ENCODE measurements at regions not wholly inside any gene's neighbourhood (a gene's known extent, or its start where the extent isn't known, plus 50 kb on each side); places are given as distances from the start of the nearest gene placed in this dataset.

DNA sequence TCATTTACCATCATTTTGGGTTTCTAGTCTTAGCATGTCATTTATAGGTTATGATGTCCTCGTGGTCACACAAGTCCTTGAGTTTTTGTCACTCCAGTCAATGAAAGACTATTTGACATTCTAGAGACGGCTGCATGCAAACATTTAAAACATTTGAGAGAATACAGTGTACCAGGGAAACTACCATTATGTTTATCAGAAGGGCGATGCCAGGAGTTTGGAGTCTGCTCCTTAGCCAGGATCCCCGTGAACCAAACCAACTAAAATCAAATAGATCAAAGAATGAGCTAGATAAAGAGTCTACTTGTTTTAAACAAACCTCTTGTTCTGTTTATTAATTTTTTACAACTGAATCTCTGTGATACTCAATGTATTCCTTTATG, 122.6 kb downstream of the OLIG3 start:
- TF ChIP-seq, protein P1, sequence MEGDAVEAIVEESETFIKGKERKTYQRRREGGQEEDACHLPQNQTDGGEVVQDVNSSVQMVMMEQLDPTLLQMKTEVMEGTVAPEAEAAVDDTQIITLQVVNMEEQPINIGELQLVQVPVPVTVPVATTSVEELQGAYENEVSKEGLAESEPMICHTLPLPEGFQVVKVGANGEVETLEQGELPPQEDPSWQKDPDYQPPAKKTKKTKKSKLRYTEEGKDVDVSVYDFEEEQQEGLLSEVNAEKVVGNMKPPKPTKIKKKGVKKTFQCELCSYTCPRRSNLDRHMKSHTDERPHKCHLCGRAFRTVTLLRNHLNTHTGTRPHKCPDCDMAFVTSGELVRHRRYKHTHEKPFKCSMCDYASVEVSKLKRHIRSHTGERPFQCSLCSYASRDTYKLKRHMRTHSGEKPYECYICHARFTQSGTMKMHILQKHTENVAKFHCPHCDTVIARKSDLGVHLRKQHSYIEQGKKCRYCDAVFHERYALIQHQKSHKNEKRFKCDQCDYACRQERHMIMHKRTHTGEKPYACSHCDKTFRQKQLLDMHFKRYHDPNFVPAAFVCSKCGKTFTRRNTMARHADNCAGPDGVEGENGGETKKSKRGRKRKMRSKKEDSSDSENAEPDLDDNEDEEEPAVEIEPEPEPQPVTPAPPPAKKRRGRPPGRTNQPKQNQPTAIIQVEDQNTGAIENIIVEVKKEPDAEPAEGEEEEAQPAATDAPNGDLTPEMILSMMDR (IDR thresholded peaks at IDR 0.05), result no peak
- TF ChIP-seq POLR2A (IDR thresholded peaks at IDR 0.05), result no peak

Data from lower leg skin (tissue), 3 donors.